Endothelial cell (in vitro differentiated cells): ENCODE measurements at regions not wholly inside any gene's neighbourhood (a gene's known extent, or its start where the extent isn't known, plus 50 kb on each side); places are given as distances from the start of the nearest gene placed in this dataset.

ENCODE experiments used
- DNase-seq: peaks from one replicate; pipeline ENCODE4 v3.0.0; 2021; ENCODE audit warnings: low spot score
- H3K27ac Mint-ChIP-seq: one replicate; pipeline ENCODE4 v1.8.0; 2021; ENCODE audit warnings: mixed read lengths, inconsistent platforms; ENCODE audit not compliant: unreplicated experiment
- H3K27me3 Mint-ChIP-seq: one replicate; pipeline ENCODE4 v1.8.0; 2021; ENCODE audit warnings: mild to moderate bottlenecking, moderate library complexity, mixed read lengths, inconsistent platforms; ENCODE audit not compliant: unreplicated experiment
- H3K36me3 Mint-ChIP-seq: one replicate; pipeline ENCODE4 v1.8.0; 2021; ENCODE audit warnings: mild to moderate bottlenecking, low read depth, mixed read lengths, inconsistent platforms; ENCODE audit not compliant: unreplicated experiment
- H3K4me1 Mint-ChIP-seq: one replicate; pipeline ENCODE4 v1.8.0; 2021; ENCODE audit warnings: mild to moderate bottlenecking, mixed read lengths, inconsistent platforms; ENCODE audit not compliant: unreplicated experiment
- H3K4me3 Mint-ChIP-seq: one replicate; pipeline ENCODE4 v1.8.0; 2021; ENCODE audit warnings: mild to moderate bottlenecking, mixed read lengths, inconsistent platforms; ENCODE audit not compliant: unreplicated experiment
- H3K9me3 Mint-ChIP-seq: one replicate; pipeline ENCODE4 v1.8.0; 2021; ENCODE audit warnings: mixed read lengths, inconsistent platforms; ENCODE audit not compliant: unreplicated experiment
- CTCF ChIP-seq: fragments of 200-600 bp; sonication (generic); IDR thresholded peaks from one replicate; pipeline ENCODE4 v1.5.0; 2021; ENCODE audit warnings: antibody characterized with exemption; ENCODE audit not compliant: unreplicated experiment

GRCh38 chr7:51644216-51644615, 327.6 kb upstream of the COBL start:
- no peak overlapping the region for H3K4me3 Mint-ChIP-seq
- no peak for TF ChIP-seq CTCF
- H3K27ac Mint-ChIP-seq = no peak overlapping the region
- no peaks in the 10 kb centered on the region for H3K9me3 Mint-ChIP-seq
- H3K27me3 Mint-ChIP-seq = peaks cover 3% of the 10 kb centered on the region
- no peak for DNase-seq
- no peaks in the 10 kb centered on the region for H3K36me3 Mint-ChIP-seq
- H3K4me1 Mint-ChIP-seq = peaks cover 16% of the 10 kb centered on the region

- no peak for DNase-seq
- Mint-ChIP-seq H3K27ac (no peak overlapping the region), H3K27me3 (peaks cover 13% of the 10 kb centered on the region), H3K4me3 (no peak overlapping the region), H3K4me1 (peaks cover 38% of the 10 kb centered on the region), H3K36me3 (no peaks in the 10 kb centered on the region), H3K9me3 (no peaks in the 10 kb centered on the region)
- TF ChIP-seq CTCF = no peak
These were observed 324.2 kb upstream of the COBL start for GRCh38 chr7:51640841-51641240.

GRCh38 chr7:51639661-51640334, 323.2 kb upstream of the COBL start:
- H3K27ac Mint-ChIP-seq = no peak overlapping the region

GRCh38 chr7:51636503-51636902, 319.9 kb upstream of the COBL start:
- no peak for TF ChIP-seq CTCF
- no peaks in the 10 kb centered on the region for H3K36me3 Mint-ChIP-seq
- H3K27ac Mint-ChIP-seq = no peak overlapping the region
- DNase-seq = no peak
- H3K4me3 Mint-ChIP-seq = no peak overlapping the region
- H3K9me3 Mint-ChIP-seq = no peaks in the 10 kb centered on the region
- H3K4me1 Mint-ChIP-seq = peaks cover 54% of the 10 kb centered on the region
- H3K27me3 Mint-ChIP-seq = peaks cover 16% of the 10 kb centered on the region

More at GRCh38 chr7:51639661-51640334, 323.2 kb upstream of the COBL start:
- Mint-ChIP-seq H3K27me3 (peaks cover 13% of the 10 kb centered on the region), H3K36me3 (no peaks in the 10 kb centered on the region), H3K9me3 (no peaks in the 10 kb centered on the region), H3K4me1 (peaks cover 48% of the 10 kb centered on the region), H3K4me3 (no peak overlapping the region)
- no peak for DNase-seq
- no peak for TF ChIP-seq CTCF

GRCh38 chr7:51635775-51636174, 319.2 kb upstream of the COBL start:
- H3K36me3 Mint-ChIP-seq = no peaks in the 10 kb centered on the region
- no peak overlapping the region for H3K27ac Mint-ChIP-seq
- TF ChIP-seq CTCF = no peak
- H3K9me3 Mint-ChIP-seq = no peaks in the 10 kb centered on the region
- no peak for DNase-seq
- H3K27me3 Mint-ChIP-seq = peaks cover 16% of the 10 kb centered on the region
- peaks cover 46% of the 10 kb centered on the region for H3K4me1 Mint-ChIP-seq
- no peak overlapping the region for H3K4me3 Mint-ChIP-seq
